Kidney (tissue), 13 donors: ENCODE measurements at regions not wholly inside any gene's neighbourhood (a gene's known extent, or its start where the extent isn't known, plus 50 kb on each side); places are given as distances from the start of the nearest gene placed in this dataset.

ENCODE experiments used
- DNase-seq, 5 donors: peaks; one replicate each; pipeline ENCODE4 v3.0.0-alpha.2; 2013 to 2020
- FAIRE-seq: peaks from 2 replicates; lab custom pipeline; 2012; peaks lifted over from hg19 to GRCh38; lab: Jason Lieb, UNC
- H3K27ac ChIP-seq, 2 donors: one replicate each; pipeline ENCODE4 v1.7.0; 2013; ENCODE audit warnings: low read depth in 2 of 2, low read length in 2 of 2, inconsistent platforms in 1 of 2
- H3K27me3 ChIP-seq: one replicate; pipeline ENCODE4 v1.7.1; 2013; ENCODE audit warnings: low read length, inconsistent platforms; ENCODE audit not compliant: control insufficient read depth, insufficient read depth
- H3K36me3 ChIP-seq, 3 donors: one replicate each; pipeline versions ENCODE4 v1.7.0 to v1.7.1; 2013; ENCODE audit warnings: low read length in 3 of 3, control low read depth in 1 of 3, inconsistent platforms in 1 of 3; ENCODE audit not compliant: insufficient read depth in 3 of 3, control insufficient read depth in 2 of 3
- H3K4me1 ChIP-seq, 3 donors: one replicate each; pipeline versions ENCODE4 v1.7.0 to v1.7.1; 2013; ENCODE audit warnings: low read length in 3 of 3, inconsistent platforms in 1 of 3, low read depth in 1 of 3; ENCODE audit not compliant: control insufficient read depth in 2 of 3, insufficient read depth in 2 of 3
- H3K4me3 ChIP-seq, 3 donors: one replicate each; pipeline versions ENCODE4 v1.7.0 to v1.8.1; 2013; ENCODE audit warnings: low read length in 3 of 3, control low read depth in 1 of 3, inconsistent platforms in 1 of 3
- H3K9ac ChIP-seq, 3 donors: one replicate each; pipeline versions ENCODE4 v1.7.0 to v1.7.1; 2013; ENCODE audit warnings: low read length in 3 of 3, control low read depth in 1 of 3, inconsistent platforms in 1 of 3
- H3K9me3 ChIP-seq, 3 donors: one replicate each; pipeline versions ENCODE4 v1.7.0 to v1.7.1; 2013; ENCODE audit warnings: low read length in 3 of 3, control low read depth in 1 of 3, inconsistent platforms in 1 of 3; ENCODE audit not compliant: control insufficient read depth in 2 of 3, insufficient read depth in 1 of 3
- intact Hi-C: fragments of 100-400 bp; cut with DNase I; formaldehyde crosslinking; loops from one replicate; pipeline ENCODE4 v1.11.1; 2022
- TF ChIP-seq, protein P1 (sequence below): IDR thresholded peaks from 3 replicates; pipeline ENCODE4 v1.5.1; 2012; ENCODE audit warnings: mild to moderate bottlenecking, moderate library complexity, borderline replicate concordance; ENCODE audit not compliant: insufficient read depth; ENCODE audit errors: extremely low read depth
- donor health status: control.
- donor health status: control.
- donor health status: control.
- donor health status: control.
- donor health status: control.
- donor health status: DM: yes; HTN: yes; CAD: no.
- donor health status: Normal renal cell carcinoma (clear cell type).

- H3K9ac ChIP-seq = no peak overlapping the region
- H3K4me1 ChIP-seq = no peaks in the 10 kb centered on the region
- no peaks in the 10 kb centered on the region for H3K9me3 ChIP-seq
- TF ChIP-seq, protein P1, sequence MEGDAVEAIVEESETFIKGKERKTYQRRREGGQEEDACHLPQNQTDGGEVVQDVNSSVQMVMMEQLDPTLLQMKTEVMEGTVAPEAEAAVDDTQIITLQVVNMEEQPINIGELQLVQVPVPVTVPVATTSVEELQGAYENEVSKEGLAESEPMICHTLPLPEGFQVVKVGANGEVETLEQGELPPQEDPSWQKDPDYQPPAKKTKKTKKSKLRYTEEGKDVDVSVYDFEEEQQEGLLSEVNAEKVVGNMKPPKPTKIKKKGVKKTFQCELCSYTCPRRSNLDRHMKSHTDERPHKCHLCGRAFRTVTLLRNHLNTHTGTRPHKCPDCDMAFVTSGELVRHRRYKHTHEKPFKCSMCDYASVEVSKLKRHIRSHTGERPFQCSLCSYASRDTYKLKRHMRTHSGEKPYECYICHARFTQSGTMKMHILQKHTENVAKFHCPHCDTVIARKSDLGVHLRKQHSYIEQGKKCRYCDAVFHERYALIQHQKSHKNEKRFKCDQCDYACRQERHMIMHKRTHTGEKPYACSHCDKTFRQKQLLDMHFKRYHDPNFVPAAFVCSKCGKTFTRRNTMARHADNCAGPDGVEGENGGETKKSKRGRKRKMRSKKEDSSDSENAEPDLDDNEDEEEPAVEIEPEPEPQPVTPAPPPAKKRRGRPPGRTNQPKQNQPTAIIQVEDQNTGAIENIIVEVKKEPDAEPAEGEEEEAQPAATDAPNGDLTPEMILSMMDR = no peak
- H3K36me3 ChIP-seq = no peaks in the 10 kb centered on the region
- DNase-seq (no peak), FAIRE-seq (no peak)
- no peaks in the 10 kb centered on the region for H3K27me3 ChIP-seq
- intact Hi-C loops = no loop called here
- no peak overlapping the region for H3K4me3 ChIP-seq
- no peak overlapping the region for H3K27ac ChIP-seq
Observed at GRCh38 chr10:131544495-131544894, 233.0 kb upstream of the TCERG1L start.

DNA sequence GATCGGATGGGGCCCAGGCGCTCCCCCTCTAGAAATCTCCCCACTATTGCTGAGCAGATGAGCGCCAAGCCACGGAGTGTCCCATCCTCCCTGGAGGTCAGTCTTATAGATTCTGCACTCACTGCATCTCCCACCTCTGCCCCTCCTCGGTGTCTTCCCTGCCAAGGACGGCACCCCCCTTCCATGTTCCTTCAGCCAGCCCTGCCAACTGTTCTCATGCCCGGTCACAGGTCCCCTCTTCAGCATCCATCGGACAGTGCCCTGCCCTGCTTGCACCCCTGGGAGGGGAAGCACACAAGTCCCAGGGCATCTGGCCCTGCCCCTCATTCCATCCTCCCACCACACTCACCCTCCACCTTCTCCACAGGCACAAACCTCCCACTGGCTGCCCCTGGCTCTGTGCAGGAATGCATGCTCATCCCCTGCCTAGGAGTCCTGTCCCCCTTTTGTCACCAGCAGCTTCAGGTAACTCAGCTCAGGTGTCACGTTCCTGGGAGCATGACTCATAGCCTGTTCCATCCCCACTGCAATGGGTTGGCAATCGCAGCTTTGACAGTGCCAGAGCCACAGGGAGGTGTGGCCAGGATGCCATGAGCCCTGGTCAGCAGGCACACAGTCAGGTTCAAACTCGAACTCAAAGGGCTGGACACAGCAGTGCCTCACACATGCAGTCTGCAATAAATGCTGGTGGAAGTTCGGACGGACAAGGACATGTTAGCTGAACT lies 234.7 kb upstream of the TCERG1L start:
- Histone ChIP-seq H3K27ac (no peak overlapping the region), H3K4me1 (no peaks in the 10 kb centered on the region), H3K9me3 (no peaks in the 10 kb centered on the region), H3K36me3 (no peaks in the 10 kb centered on the region), H3K9ac (no peak overlapping the region), H3K4me3 (no peak overlapping the region), H3K27me3 (no peaks in the 10 kb centered on the region)
- intact Hi-C loops = no loop called here
- FAIRE-seq (no peak), DNase-seq (no peak)
- TF ChIP-seq, protein P1 = no peak

DNA sequence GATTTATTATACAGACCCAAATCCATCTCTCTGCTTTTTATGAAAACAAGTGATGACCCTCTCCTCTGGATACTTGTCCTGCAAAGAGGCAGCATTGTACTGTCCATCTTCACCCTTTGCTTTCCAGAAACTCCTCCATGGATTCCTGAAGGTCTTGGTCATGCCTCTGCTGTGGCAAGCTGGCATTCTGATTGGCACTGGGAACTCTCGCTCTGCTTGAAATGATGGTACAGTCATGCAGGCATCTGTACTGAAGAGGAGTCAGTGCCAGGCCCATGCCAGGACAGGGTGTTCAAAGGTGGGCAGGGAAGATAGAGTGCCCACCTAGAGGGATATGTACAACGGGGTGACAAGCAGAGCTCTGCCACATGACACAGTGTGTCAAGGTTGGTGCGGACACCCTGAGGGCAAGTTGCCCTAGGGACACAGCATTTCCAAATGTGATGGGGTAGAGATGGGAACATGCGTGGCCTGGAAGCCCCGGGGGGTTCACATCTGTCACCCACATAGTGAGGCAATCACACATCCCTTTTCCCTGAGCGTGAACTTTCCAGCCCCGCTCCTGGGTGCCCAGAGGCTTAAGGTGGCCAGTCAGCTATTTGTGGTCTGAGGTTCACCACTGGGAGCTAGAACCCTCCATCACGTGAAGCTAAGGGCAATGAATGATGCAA lies 235.7 kb upstream of the TCERG1L start:
- Histone ChIP-seq H3K27me3 (no peaks in the 10 kb centered on the region), H3K9ac (no peak overlapping the region), H3K9me3 (no peaks in the 10 kb centered on the region), H3K4me1 (no peaks in the 10 kb centered on the region), H3K36me3 (no peaks in the 10 kb centered on the region), H3K4me3 (no peak overlapping the region), H3K27ac (no peak overlapping the region)
- no peak for FAIRE-seq
- intact Hi-C loops = no loop called here
- TF ChIP-seq, protein P1 = no peak
- DNase-seq = no peak
